ENCODE measurements at regions not wholly inside any gene's neighbourhood (a gene's known extent, or its start where the extent isn't known, plus 50 kb on each side); places are given as distances from the start of the nearest gene placed in this dataset.

DNA sequence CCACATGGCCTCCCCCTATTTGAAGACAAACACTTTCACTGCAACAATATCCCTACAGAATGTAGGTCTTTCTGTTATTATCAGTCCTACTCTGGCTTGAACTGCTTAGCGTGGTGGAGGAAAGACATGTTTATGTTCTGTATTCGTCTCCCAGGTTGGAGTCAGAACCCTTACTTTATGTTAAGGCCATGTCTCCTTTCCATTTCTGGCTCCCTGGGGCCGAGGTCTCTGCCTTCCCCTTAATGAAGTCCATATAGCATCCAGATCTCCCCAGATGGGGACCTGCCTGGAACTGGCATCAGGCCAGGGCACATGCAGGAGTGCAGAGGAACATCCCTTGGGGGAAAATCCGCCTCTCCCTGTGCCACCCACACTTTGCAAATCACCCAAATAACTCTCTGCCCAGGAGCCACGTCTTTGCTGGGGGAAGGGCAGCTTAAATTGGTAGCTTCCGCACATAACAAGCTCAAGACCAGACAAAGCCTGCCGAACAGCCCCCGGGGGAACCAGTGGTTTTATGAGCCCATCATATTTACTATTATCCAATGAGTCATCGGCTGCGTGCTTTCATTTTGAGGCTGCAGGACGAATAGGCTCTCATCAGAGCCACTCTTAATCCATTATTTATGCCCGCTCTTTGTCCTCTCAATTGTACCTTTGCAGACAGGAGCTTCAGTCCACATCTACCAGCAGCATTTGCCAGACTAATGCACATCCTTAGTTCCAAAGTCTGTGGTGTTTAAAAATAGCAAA is 237.0 kb downstream of the UACA start:
- no peak for TF ChIP-seq POLR2A (IDR thresholded peaks at IDR 0.05)
- TF ChIP-seq, protein P1, sequence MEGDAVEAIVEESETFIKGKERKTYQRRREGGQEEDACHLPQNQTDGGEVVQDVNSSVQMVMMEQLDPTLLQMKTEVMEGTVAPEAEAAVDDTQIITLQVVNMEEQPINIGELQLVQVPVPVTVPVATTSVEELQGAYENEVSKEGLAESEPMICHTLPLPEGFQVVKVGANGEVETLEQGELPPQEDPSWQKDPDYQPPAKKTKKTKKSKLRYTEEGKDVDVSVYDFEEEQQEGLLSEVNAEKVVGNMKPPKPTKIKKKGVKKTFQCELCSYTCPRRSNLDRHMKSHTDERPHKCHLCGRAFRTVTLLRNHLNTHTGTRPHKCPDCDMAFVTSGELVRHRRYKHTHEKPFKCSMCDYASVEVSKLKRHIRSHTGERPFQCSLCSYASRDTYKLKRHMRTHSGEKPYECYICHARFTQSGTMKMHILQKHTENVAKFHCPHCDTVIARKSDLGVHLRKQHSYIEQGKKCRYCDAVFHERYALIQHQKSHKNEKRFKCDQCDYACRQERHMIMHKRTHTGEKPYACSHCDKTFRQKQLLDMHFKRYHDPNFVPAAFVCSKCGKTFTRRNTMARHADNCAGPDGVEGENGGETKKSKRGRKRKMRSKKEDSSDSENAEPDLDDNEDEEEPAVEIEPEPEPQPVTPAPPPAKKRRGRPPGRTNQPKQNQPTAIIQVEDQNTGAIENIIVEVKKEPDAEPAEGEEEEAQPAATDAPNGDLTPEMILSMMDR (IDR thresholded peaks at IDR 0.05) = no peak

All from heart left ventricle (tissue), 13 donors.